CD14-positive monocyte (primary cell): ENCODE measurements at regions not wholly inside any gene's neighbourhood (a gene's known extent, or its start where the extent isn't known, plus 50 kb on each side); places are given as distances from the start of the nearest gene placed in this dataset.

ENCODE experiments used
- DNase-seq, 3 donors: peaks; one replicate each; pipeline ENCODE4 v3.0.0-alpha.2; 2011 to 2022
- H2AFZ ChIP-seq: 2 replicates; pipeline ENCODE4 v1.6.0; 2012; ENCODE audit warnings: mild to moderate bottlenecking, low read depth, low read length, inconsistent platforms; ENCODE audit not compliant: insufficient read depth, poor library complexity, severe bottlenecking
- H3K27ac ChIP-seq, 2 donors: 1 replicate in 1 of 2; 2 replicates in 1 of 2; pipeline ENCODE4 v1.5.1; 2012 to 2013; ENCODE audit warnings: low read length in 2 of 2, control low read depth in 1 of 2, inconsistent platforms in 1 of 2, low read depth in 1 of 2, mild to moderate bottlenecking in 1 of 2
- H3K27me3 ChIP-seq, 2 donors: one replicate each; pipeline versions ENCODE4 v1.6.0 to v1.6.1; 2011 to 2013; ENCODE audit warnings: low read length in 2 of 2; ENCODE audit not compliant: control insufficient read depth in 2 of 2, insufficient read depth in 2 of 2
- H3K36me3 ChIP-seq, 2 donors: replicated peaks in 1 of 2; 1 replicate in 1 of 2; 2 replicates in 1 of 2; pipeline versions ENCODE4 v1.5.1 to v1.6.1; 2012 to 2013; ENCODE audit warnings: low read length in 2 of 2, control low read depth in 1 of 2, inconsistent platforms in 1 of 2, mild to moderate bottlenecking in 1 of 2; ENCODE audit not compliant: insufficient read depth in 2 of 2, control insufficient read depth in 1 of 2
- H3K4me1 ChIP-seq, 2 donors: 1 replicate in 1 of 2; 2 replicates in 1 of 2; pipeline versions ENCODE4 v1.5.1 to v1.6.1; 2012 to 2013; ENCODE audit warnings: low read length in 2 of 2, control low read depth in 1 of 2, inconsistent platforms in 1 of 2, mild to moderate bottlenecking in 1 of 2, moderate library complexity in 1 of 2; ENCODE audit not compliant: insufficient read depth in 2 of 2, control insufficient read depth in 1 of 2
- H3K4me2 ChIP-seq: replicated peaks from 2 replicates; pipeline ENCODE3; 2012; ENCODE audit warnings: low read length, moderate library complexity, mild to moderate bottlenecking; ENCODE audit not compliant: poor library complexity, severe bottlenecking; ENCODE audit errors: extremely low read depth
- H3K4me3 ChIP-seq, 3 experiments: fragments of 200-600 bp in 1 of 3; sonication (generic) in 1 of 3; replicated peaks in 1 of 3; 1 replicate in 2 of 3; 2 replicates in 1 of 3; pipeline ENCODE4 v1.5.1; 2011 to 2013; ENCODE audit warnings: low read length in 3 of 3, mild to moderate bottlenecking in 3 of 3, control low read depth in 2 of 3, low read depth in 2 of 3, inconsistent platforms in 1 of 3, moderate library complexity in 1 of 3
- H3K79me2 ChIP-seq: 2 replicates; pipeline ENCODE4 v1.6.0; 2012; ENCODE audit warnings: mild to moderate bottlenecking, control low read depth, inconsistent platforms, low read length, moderate library complexity; ENCODE audit not compliant: insufficient read depth
- H3K9ac ChIP-seq: 2 replicates; pipeline ENCODE4 v1.6.0; 2017; ENCODE audit warnings: low read length, mild to moderate bottlenecking; ENCODE audit not compliant: insufficient read depth, poor library complexity, severe bottlenecking
- H3K9me3 ChIP-seq, 2 donors: replicated peaks in 1 of 2; 1 replicate in 1 of 2; 2 replicates in 1 of 2; pipeline versions ENCODE4 v1.5.1 to v1.6.1; 2012 to 2013; ENCODE audit warnings: low read length in 2 of 2, control low read depth in 1 of 2; ENCODE audit not compliant: control insufficient read depth in 1 of 2, insufficient read depth in 1 of 2
- H4K20me1 ChIP-seq: 2 replicates; pipeline ENCODE4 v1.6.0; 2012; ENCODE audit warnings: mild to moderate bottlenecking, low read length, control low read depth, moderate library complexity; ENCODE audit not compliant: insufficient read depth
- H3K27ac Mint-ChIP-seq, 7 donors: one replicate each; pipeline ENCODE4 v1.8.0; 2020; ENCODE audit warnings: mild to moderate bottlenecking in 7 of 7, mixed read lengths in 7 of 7, moderate library complexity in 6 of 7, inconsistent platforms in 2 of 7
- H3K27me3 Mint-ChIP-seq, 3 donors: one replicate each; pipeline ENCODE4 v1.8.0; 2021 to 2022; ENCODE audit warnings: low read depth in 3 of 3, mild to moderate bottlenecking in 3 of 3, mixed read lengths in 3 of 3, moderate library complexity in 3 of 3, inconsistent platforms in 1 of 3
- H3K36me3 Mint-ChIP-seq, 2 donors: one replicate each; pipeline ENCODE4 v1.8.0; 2020; ENCODE audit warnings: mixed read lengths in 2 of 2, inconsistent platforms in 1 of 2, mild to moderate bottlenecking in 1 of 2
- H3K4me1 Mint-ChIP-seq: one replicate; pipeline ENCODE4 v1.8.0; 2020; ENCODE audit warnings: mild to moderate bottlenecking, mixed read lengths
- H3K4me3 Mint-ChIP-seq, 2 donors: one replicate each; pipeline ENCODE4 v1.8.0; 2020; ENCODE audit warnings: mild to moderate bottlenecking in 2 of 2, mixed read lengths in 2 of 2, moderate library complexity in 1 of 2
- H3K9me3 Mint-ChIP-seq, 7 donors: one replicate each; pipeline ENCODE4 v1.8.0; 2020 to 2022; ENCODE audit warnings: mixed read lengths in 7 of 7, mild to moderate bottlenecking in 6 of 7, moderate library complexity in 6 of 7, inconsistent platforms in 2 of 7
- CTCF ChIP-seq: fragments of 200-600 bp; IDR thresholded peaks from one replicate; pipeline ENCODE4 v1.8.0; 2022; ENCODE audit warnings: antibody characterized with exemption, mild to moderate bottlenecking
- WGBS: methylation state at CpG from one replicate; pipeline ENCODE4 v1.1.5; 2013; ENCODE audit warnings: missing lambda C conversion rate; ENCODE audit not compliant: insufficient coverage; 5-methylcytosine and 5-hydroxymethylcytosine counted together
- intact Hi-C, 2 donors: fragments of 100-400 bp; cut with micrococcal nuclease; formaldehyde crosslinking; loops; one replicate each; pipeline versions ENCODE4 v1.15.0 to v1.15.1; 2023

- no peak overlapping the region for H2AFZ ChIP-seq
- H3K27ac ChIP-seq = no peak overlapping the region
- no peak overlapping the region for H3K4me3 Mint-ChIP-seq
- WGBS = 80% methylated on average over 1 of the region's 3 CpGs
- H3K4me3 ChIP-seq = no peak overlapping the region
- H3K27me3 Mint-ChIP-seq = peaks cover 5 to 10% (median 8%) of the 10 kb centered on the region in 3 donors
- H3K36me3 ChIP-seq = no peaks in the 10 kb centered on the region
- no peak overlapping the region for H3K9ac ChIP-seq
- H3K27me3 ChIP-seq = no peaks in the 10 kb centered on the region
- intact Hi-C loops = no loop called here
- no peak for TF ChIP-seq CTCF
- no peak overlapping the region for H3K4me2 ChIP-seq
- no peaks in the 10 kb centered on the region for H3K4me1 ChIP-seq
- H3K9me3 Mint-ChIP-seq = peaks cover 0 to 2% (median 0%) of the 10 kb centered on the region in 7 donors
- no peaks in the 10 kb centered on the region for H3K79me2 ChIP-seq
- no peaks in the 10 kb centered on the region for H3K4me1 Mint-ChIP-seq
- no peaks in the 10 kb centered on the region for H3K9me3 ChIP-seq
- no peaks in the 10 kb centered on the region for H4K20me1 ChIP-seq
- H3K27ac Mint-ChIP-seq = no peak overlapping the region
- H3K36me3 Mint-ChIP-seq = no peaks in the 10 kb centered on the region
- DNase-seq = no peak
Measured at GRCh38 chrX:39399387-39399786, 598.1 kb downstream of the MID1IP1 start.

GRCh38 chrX:39401483-39402110, 600.3 kb downstream of the MID1IP1 start:
- peaks cover 7 to 13% (median 8%) of the 10 kb centered on the region in 3 donors for H3K27me3 Mint-ChIP-seq
- intact Hi-C loops = no loop called here
- H3K4me1 Mint-ChIP-seq = no peaks in the 10 kb centered on the region

More at GRCh38 chrX:39401483-39402110, 600.3 kb downstream of the MID1IP1 start:
- no peaks in the 10 kb centered on the region for H3K79me2 ChIP-seq
- H3K9ac ChIP-seq = no peak overlapping the region
- no peak for TF ChIP-seq CTCF
- H3K27ac ChIP-seq = no peak overlapping the region
- H3K36me3 ChIP-seq = no peaks in the 10 kb centered on the region
- H3K9me3 ChIP-seq = no peaks in the 10 kb centered on the region
- peak in 1 of 3 donors; percentile 2 for DNase-seq
- no peaks in the 10 kb centered on the region for H3K27me3 ChIP-seq
- H3K9me3 Mint-ChIP-seq = peaks cover 0 to 2% (median 0%) of the 10 kb centered on the region in 7 donors
- no peaks in the 10 kb centered on the region for H3K36me3 Mint-ChIP-seq
- no peaks in the 10 kb centered on the region for H3K4me1 ChIP-seq
- no peak overlapping the region for H3K4me2 ChIP-seq
- H3K4me3 ChIP-seq = no peak overlapping the region
- no peak overlapping the region for H3K4me3 Mint-ChIP-seq
- no peak overlapping the region for H3K27ac Mint-ChIP-seq
- H4K20me1 ChIP-seq = no peaks in the 10 kb centered on the region
- H2AFZ ChIP-seq = no peak overlapping the region
- WGBS = 80% methylated on average over 2 of the region's 4 CpGs
